GM23338 (cell line): ENCODE measurements at regions not wholly inside any gene's neighbourhood (a gene's known extent, or its start where the extent isn't known, plus 50 kb on each side); places are given as distances from the start of the nearest gene placed in this dataset.

ENCODE experiments used
- ATAC-seq: fragments of 200-7000 bp; cut with Tn5 transposase; 3 replicates; pipeline ENCODE4 v1.9.1; 2020
- DNase-seq: peaks from one replicate; pipeline ENCODE4 v3.0.0-alpha.2; 2015; ENCODE audit warnings: low spot score
- H2AFZ ChIP-seq: fragments of 200-600 bp; sonication (generic); 2 replicates; pipeline ENCODE4 v1.8.0; 2016; ENCODE audit warnings: antibody characterized with exemption, mild to moderate bottlenecking, moderate library complexity
- H3F3A ChIP-seq: fragments of 200-600 bp; sonication (generic); replicated peaks from 2 replicates; pipeline ENCODE4 v1.8.0; 2017; ENCODE audit warnings: antibody characterized with exemption, mixed run types, low read depth
- H3K27ac ChIP-seq: fragments of 200-600 bp; sonication (generic); 2 replicates; pipeline ENCODE4 v1.6.1; 2016; ENCODE audit warnings: low read depth
- H3K27me3 ChIP-seq: fragments of 200-600 bp; sonication (generic); 2 replicates; pipeline ENCODE4 v1.8.0; 2016; ENCODE audit warnings: mild to moderate bottlenecking, mixed run types, moderate library complexity; ENCODE audit not compliant: insufficient read depth
- H3K36me3 ChIP-seq: fragments of 200-600 bp; sonication (generic); 2 replicates; pipeline ENCODE4 v1.8.0; 2016; ENCODE audit warnings: mild to moderate bottlenecking; ENCODE audit not compliant: insufficient read depth
- H3K4me1 ChIP-seq: fragments of 200-600 bp; sonication (generic); 2 replicates; pipeline ENCODE4 v1.8.0; 2016; ENCODE audit warnings: mild to moderate bottlenecking, moderate library complexity; ENCODE audit not compliant: insufficient read depth
- H3K4me2 ChIP-seq: fragments of 200-600 bp; sonication (generic); 2 replicates; pipeline ENCODE4 v1.7.1; 2017; ENCODE audit warnings: mixed run types
- H3K4me3 ChIP-seq: fragments of 200-600 bp; sonication (generic); 2 replicates; pipeline ENCODE4 v1.6.1; 2016; ENCODE audit warnings: mixed run types
- H3K79me2 ChIP-seq: fragments of 200-600 bp; sonication (generic); replicated peaks from 2 replicates; pipeline ENCODE4 v1.8.0; 2017; ENCODE audit warnings: mild to moderate bottlenecking; ENCODE audit not compliant: insufficient read depth
- H3K9me2 ChIP-seq: fragments of 200-600 bp; sonication (generic); 2 replicates; pipeline ENCODE4 v1.8.0; 2017; ENCODE audit not compliant: insufficient read depth
- H4K20me1 ChIP-seq: fragments of 200-600 bp; sonication (generic); replicated peaks from 2 replicates; pipeline ENCODE4 v1.8.0; 2017; ENCODE audit warnings: mild to moderate bottlenecking; ENCODE audit not compliant: insufficient read depth
- H3K27ac Mint-ChIP-seq: 2 replicates; pipeline ENCODE4 v1.8.0; 2020; ENCODE audit warnings: inconsistent platforms, mild to moderate bottlenecking, moderate library complexity, mixed read lengths
- H3K27me3 Mint-ChIP-seq: 3 replicates; pipeline ENCODE4 v1.8.0; 2022; ENCODE audit warnings: low read depth, mild to moderate bottlenecking, moderate library complexity, mixed read lengths, inconsistent platforms; ENCODE audit not compliant: insufficient read depth, poor library complexity
- H3K36me3 Mint-ChIP-seq: 3 replicates; pipeline ENCODE4 v1.8.0; 2021; ENCODE audit warnings: low read depth, mild to moderate bottlenecking, inconsistent platforms, moderate library complexity, mixed read lengths
- H3K4me1 Mint-ChIP-seq: 3 replicates; pipeline ENCODE4 v1.8.0; 2020; ENCODE audit warnings: mild to moderate bottlenecking, inconsistent platforms, mixed read lengths
- H3K4me3 Mint-ChIP-seq: 3 replicates; pipeline ENCODE4 v1.8.0; 2021; ENCODE audit warnings: moderate library complexity, mild to moderate bottlenecking, inconsistent platforms, mixed read lengths
- H3K9me3 Mint-ChIP-seq: 3 replicates; pipeline ENCODE4 v1.8.0; 2020; ENCODE audit warnings: moderate library complexity, mild to moderate bottlenecking, inconsistent platforms, mixed read lengths
- CREB1 ChIP-seq: fragments of 250-450 bp; sonication (Bioruptor Pico); IDR thresholded peaks from 2 replicates; pipeline ENCODE4 v1.5.0; 2020; ENCODE audit warnings: low read depth, mild to moderate bottlenecking, moderate library complexity
- CTCF ChIP-seq, 2 experiments: fragments of 200-600 bp in 1 of 2; sonication (generic) in 1 of 2; conservative IDR thresholded peaks; 2 replicates each; pipeline versions ENCODE4 v1.5.1 to v1.6.1; 2016 to 2017; ENCODE audit warnings: antibody characterized with exemption in 2 of 2, low read depth in 2 of 2, mild to moderate bottlenecking in 2 of 2, moderate library complexity in 1 of 2
- EZH2 ChIP-seq: fragments of 200-600 bp; sonication (generic); IDR thresholded peaks from one replicate; pipeline ENCODE4 v1.8.0; 2017; ENCODE audit warnings: antibody characterized with exemption, mild to moderate bottlenecking, low read depth; ENCODE audit not compliant: unreplicated experiment
- EZH2phosphoT487 ChIP-seq: fragments of 200-600 bp; sonication (generic); IDR thresholded peaks from one replicate; pipeline ENCODE4 v1.8.1; 2018; ENCODE audit warnings: antibody characterized with exemption; ENCODE audit not compliant: unreplicated experiment
- JUNB ChIP-seq: IDR thresholded peaks from one replicate; pipeline ENCODE4 v1.6.1; 2016; ENCODE audit warnings: antibody characterized with exemption; ENCODE audit not compliant: unreplicated experiment
- NANOG ChIP-seq: IDR thresholded peaks from 2 replicates; pipeline ENCODE4 v1.6.1; 2016; ENCODE audit warnings: antibody characterized with exemption, borderline replicate concordance
- POLR2AphosphoS5 ChIP-seq: IDR thresholded peaks from 2 replicates; pipeline ENCODE4 v1.6.1; 2016; ENCODE audit warnings: antibody characterized with exemption, low read depth
- REST ChIP-seq: IDR thresholded peaks from one replicate; pipeline ENCODE4 v1.6.1; 2018; ENCODE audit warnings: antibody characterized with exemption; ENCODE audit not compliant: unreplicated experiment
- STAT1 ChIP-seq: IDR thresholded peaks from one replicate; pipeline ENCODE4 v1.6.1; 2016; ENCODE audit warnings: antibody characterized with exemption; ENCODE audit not compliant: unreplicated experiment
- ZNF331 ChIP-seq: fragments of 250-450 bp; sonication (Bioruptor Pico); IDR thresholded peaks from 2 replicates; pipeline ENCODE4 v1.5.0; 2020; ENCODE audit warnings: low read depth, mild to moderate bottlenecking, moderate library complexity
- ZNF462 ChIP-seq: fragments of 250-450 bp; sonication (Bioruptor Pico); IDR thresholded peaks from 2 replicates; pipeline ENCODE4 v1.5.0; 2020; ENCODE audit warnings: mild to moderate bottlenecking, moderate library complexity

GRCh38 chr11:44380009-44380313 lies 70.0 kb upstream of the ALX4 start (continued):
- TF ChIP-seq ZNF462 (CRISPR knock-in tag): no peak
- TF ChIP-seq JUNB: no peak
- no peak for TF ChIP-seq EZH2phosphoT487

- Histone ChIP-seq H3F3A (no peaks in the 10 kb centered on the region), H3K27me3 (no peaks in the 10 kb centered on the region), H4K20me1 (no peaks in the 10 kb centered on the region), H3K36me3 (no peaks in the 10 kb centered on the region), H3K27ac (no peak overlapping the region), H2AFZ (no peak overlapping the region), H3K4me3 (no peak overlapping the region), H3K79me2 (no peaks in the 10 kb centered on the region), H3K4me1 (no peaks in the 10 kb centered on the region), H3K4me2 (no peak overlapping the region), H3K9me2 (peaks cover 3% of the 10 kb centered on the region; the same call in 1 of the 2 replicates)
- Mint-ChIP-seq H3K36me3 (no peaks in the 10 kb centered on the region), H3K9me3 (no peaks in the 10 kb centered on the region), H3K27ac (no peak overlapping the region), H3K4me3 (no peak overlapping the region), H3K27me3 (peaks cover 6% of the 10 kb centered on the region), H3K4me1 (no peaks in the 10 kb centered on the region)
- ATAC-seq (no peak), DNase-seq (no peak)
- TF ChIP-seq CREB1 (CRISPR knock-in tag) (no peak), ZNF331 (CRISPR knock-in tag) (no peak), REST (no peak), POLR2AphosphoS5 (no peak), CTCF (conservative IDR thresholded peaks at IDR 0.05; ENCODE audit: low read depth in 2 of 2) (no peak), EZH2 (no peak), STAT1 (no peak), NANOG (no peak), EZH2phosphoT487 (no peak)
Observed at GRCh38 chr11:44380820-44381219, 70.9 kb upstream of the ALX4 start.
